ENCODE measurements at regions not wholly inside any gene's neighbourhood (a gene's known extent, or its start where the extent isn't known, plus 50 kb on each side); places are given as distances from the start of the nearest gene placed in this dataset.

DNA sequence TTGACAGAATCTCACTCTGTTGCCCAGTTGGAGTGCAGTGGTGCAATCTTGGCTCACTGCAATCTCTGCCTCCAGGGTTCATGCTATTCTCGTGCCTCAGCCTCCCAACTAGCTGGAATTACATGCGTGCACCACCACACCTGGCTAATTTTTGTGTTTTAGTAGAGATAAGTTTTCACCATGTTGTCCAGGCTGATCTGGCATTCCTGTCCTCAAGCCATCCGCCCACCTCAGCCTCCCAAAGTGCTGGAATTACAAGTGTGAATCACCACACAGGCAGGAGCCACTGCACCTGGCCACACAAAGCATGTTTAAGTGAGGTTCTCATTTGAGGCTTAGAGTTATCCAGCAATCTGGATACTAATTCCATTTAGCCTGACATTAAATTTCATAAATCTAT lies 180.9 kb upstream of the GRID2 start:
- DNase-seq: no peak

GRCh38 chr4:92128676-92129075 lies 175.1 kb upstream of the GRID2 start:
- no peak for DNase-seq

DNA sequence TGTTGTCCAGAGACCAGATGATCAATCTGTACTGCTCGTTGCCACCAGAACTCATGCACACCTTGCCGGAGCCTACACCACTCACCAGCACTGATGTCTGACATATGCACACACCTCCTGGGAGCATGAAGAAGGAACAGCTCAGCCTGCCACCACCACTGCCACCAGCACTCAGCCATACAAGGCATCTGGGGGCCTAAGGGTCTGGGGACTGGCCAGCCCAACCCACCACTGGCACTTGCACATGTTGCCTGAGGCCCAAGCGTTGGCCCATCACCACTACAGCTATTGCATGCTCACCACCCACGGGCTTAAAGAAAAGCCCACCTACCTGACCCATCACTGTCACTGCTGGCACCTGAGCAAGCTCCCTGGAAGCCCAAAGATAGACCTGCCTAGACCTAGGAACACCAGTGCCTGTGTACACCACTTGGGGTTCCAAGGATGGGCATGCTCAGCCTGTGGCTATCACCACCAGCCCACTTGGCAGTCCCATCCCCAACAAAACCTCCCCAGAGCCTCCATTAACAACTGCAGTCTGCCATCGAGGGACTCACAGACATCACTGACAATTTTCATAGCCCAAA lies 174.3 kb upstream of the GRID2 start:
- no peak for DNase-seq

DNA sequence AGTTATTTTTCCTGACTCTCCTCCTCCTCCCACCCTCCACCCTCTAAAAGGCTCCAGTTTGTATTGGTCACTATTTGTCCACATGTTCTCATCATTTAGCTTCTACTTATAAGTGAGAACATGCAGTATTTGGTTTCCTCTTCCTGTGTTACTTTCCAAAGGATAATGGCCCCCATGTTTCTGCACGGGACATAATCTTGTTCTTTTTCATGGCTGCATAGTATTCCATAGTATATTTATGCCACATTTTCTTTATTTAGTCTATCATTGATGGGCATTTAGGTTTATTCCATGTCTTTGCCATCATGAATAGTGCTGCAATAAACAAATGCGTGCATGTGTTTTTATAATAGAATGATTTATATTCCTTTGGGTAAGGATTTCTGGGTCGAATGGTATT lies 167.3 kb upstream of the GRID2 start:
- DNase-seq: no peak

DNA sequence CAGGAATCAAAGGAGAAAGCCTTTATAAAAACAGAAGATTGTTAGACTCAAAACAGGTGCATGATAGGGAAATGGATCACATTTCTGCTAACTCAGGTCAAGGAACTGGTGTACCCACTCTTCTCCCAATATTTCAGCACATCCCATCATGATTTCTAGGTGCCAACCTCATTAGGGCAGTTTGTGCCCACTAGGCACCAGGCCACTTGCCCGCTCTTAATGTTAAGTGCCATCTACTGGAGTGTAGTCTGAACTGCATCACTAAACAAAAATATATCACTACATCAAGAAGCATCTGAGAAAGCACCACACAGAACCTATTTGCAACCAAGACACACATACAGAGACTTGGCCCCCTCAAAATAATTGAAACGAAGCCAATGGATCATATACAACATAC lies 140.4 kb upstream of the GRID2 start:
- DNase-seq: peak; percentile 1

GRCh38 chr4:92170340-92170739 lies 133.4 kb upstream of the GRID2 start:
- DNase-seq: no peak

DNA sequence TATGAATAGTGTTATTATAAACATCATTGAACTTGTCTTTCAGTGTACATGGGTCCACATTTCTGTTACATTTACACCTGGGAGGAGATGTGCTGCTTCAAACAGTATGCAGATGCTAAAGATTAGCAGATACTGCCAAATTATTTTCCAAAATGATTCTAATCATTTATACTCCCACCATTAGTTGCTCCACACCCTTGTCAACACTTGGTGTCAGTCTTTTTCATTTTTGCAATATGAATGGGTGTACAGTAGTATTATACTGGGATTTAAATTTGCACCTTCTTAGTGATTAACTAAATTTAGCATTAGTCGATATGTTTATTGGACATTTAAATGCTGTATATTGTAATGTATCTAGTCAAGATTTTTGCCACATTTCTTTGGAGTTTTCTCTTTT lies 131.6 kb upstream of the GRID2 start:
- no peak for DNase-seq

DNA sequence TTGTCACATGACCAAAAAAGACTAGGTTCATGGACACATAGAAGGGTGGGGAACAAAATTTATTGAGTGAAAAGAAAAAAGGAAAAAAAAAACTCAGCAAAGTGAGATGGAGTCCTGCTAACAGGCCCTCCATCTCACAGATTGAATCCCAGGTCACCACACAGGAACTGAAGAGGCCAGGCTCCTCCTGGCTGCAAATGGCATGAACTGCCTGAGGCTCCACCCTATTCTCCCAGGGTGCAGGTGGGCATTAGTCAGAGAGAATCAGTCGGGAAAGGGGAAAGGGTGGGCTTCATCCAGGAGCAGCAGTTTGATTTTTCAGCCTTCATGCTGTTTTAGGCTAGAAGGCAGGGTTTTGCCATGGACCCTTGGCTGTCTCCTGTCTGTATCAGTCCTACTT lies 128.5 kb upstream of the GRID2 start:
- DNase-seq: no peak

DNA sequence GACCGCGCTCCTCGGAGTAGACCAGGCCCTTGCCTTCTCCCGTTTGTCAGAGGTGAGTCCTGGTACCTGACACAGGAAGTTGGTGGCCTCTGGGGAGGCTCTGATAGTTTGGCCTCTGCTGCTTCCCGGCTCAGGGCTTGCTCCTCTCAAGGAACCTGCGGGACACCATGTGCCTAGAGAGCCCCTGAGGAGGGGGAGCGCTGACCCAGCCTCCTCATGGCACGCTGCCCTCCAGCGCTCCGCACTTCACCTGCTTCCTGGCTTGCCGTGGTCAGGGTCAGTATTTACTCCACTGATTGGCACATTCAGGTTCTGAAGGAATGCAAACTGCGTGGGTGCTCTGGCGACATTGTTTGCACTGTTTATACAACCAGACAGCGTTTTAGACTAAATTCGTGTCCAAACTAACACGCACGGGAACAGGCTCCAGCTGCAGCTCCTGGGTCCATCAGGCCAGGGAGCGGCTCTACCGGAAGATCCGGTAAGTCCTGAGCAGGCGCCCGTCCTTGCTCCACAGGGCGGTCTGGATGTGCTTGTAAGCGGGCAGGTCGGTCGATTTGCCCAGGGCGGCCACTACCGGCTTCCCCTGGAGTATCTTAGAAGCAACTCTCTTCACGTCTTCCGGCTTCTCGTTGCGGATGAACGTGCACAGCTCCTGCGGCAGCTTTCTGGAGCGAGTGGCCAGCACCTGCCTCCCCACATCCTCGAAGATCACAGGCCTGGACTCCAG lies 121.6 kb upstream of the GRID2 start:
- DNase-seq: no peak

DNA sequence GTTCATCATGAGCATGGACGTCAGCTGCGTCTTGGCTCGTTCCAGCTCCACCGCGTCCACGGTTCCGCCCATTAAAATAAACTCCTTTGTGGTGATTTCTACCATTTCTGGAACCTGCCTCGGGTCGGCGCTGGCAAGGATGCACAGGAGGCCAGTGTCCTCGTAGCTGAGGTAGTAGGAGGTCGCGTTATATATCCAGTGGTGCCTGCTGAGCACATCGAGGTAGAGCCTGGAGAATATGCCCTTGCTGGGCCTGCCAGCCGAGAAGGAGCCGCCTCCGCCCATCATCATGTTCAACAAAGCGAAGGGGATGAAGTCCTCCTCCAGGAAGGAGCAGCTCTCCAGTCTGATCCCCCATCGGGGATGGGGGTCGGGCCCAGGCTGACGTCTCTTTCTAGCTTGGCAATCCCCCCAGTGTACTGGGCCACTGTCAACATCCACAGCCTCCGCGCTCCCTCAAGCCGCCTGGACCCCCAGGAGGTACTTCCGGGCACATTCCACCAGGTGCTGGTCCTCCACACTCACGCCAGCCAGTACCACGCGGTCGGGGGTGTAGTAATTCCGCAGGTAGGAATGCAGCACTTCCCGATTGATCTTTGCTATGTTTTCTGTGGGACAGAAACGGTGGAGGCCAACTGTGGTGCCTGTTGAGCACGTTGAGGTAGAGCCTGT lies 120.9 kb upstream of the GRID2 start:
- DNase-seq: no peak

DNA sequence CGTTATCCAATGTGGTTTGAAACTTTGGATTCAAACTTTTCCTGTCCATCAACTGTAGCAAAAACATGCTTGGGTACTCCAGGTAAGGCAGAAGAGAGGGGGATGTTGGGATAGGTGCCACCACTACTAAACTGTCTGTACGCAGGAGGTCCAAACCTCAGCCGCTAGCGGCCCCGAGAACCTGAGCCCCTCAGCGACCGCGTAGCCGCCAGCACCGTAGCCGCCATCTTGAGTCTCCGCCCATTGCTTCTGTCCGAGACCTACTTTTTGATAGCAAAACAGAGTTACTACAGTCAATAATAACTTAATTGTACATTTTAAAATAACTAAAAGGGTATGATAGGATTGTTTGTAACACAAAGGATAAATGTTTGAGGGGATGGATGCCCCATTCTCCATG lies 119.9 kb upstream of the GRID2 start:
- no peak for DNase-seq

DNA sequence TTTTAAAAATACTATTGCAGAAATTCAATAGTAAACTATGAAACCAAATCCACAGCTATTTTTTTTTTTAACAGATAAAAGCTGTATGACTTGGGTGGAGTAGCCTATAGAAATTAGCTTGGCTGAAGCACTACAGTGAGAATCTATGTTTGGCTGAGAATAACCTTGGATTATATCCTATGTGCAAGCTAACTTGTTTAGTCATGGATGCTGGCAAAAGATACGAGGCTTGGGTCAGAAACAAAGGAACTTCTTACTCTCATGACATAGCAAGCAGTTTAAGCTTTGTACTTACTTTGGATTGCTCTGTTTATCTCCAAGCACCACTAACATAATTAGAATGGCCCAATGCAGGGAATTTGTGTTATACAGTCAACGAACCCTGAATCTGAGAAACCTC lies 119.2 kb upstream of the GRID2 start:
- DNase-seq: no peak

DNA sequence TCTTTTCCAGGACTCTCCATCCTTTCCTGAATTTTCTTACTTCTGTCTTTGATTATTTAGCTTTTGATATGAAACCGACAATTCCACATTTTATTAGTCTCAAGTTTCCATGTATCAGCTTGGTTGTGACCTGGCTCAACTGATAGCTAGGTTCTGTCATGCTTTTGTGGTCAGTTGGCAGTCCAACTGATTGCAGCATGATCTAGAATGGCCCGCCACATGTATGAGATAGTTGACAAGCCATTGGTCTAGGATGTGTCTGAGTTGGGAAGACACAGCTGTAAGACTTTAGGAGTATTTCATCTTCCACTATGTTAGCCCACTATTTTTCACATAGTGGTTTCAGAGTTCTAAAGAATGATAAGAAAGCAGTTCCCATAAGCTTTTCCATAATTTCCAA lies 117.5 kb upstream of the GRID2 start:
- DNase-seq: no peak

DNA sequence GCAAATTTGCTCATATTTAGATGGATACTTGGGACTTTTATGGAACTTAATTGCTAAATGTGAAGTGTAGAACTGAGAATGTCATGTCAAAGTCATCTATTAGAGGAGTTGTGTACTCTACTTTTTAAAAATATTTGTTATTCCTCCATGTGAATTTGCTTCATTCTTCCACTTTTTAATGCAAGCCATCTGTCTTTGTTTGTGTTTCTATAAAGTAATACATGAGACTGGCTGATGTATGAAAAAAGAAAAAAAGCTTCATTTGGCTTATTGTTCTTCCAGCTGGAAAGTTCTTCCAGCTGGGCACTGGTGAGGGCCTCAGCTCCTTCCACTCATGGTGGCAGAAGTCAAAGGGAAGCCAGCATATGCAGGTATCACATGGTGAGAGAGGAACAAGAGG lies 114.6 kb upstream of the GRID2 start:
- DNase-seq: no peak

DNA sequence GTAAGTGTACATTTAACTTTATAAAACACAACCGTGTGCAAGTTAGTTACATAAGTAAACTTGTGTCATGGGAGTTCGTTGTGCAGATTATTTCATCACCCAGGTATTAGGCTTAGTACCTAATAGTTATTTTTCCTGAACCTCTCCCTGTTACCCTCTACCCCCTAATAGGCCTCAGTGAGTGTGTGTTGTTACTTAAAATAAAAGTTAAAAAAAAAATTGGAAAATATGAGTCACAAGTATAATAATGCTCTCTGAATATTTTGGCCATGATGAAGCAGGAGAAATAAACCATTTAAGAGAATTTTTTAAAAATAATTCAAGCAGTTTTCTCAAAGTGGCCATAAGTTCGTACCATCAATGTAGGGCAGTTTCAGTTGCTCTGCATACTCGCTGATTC lies 105.1 kb upstream of the GRID2 start:
- DNase-seq: no peak

- DNase-seq: no peak
These were observed 104.6 kb upstream of the GRID2 start for GRCh38 chr4:92199135-92199534.

GRCh38 chr4:92210906-92211305 lies 92.9 kb upstream of the GRID2 start:
- DNase-seq: no peak

- DNase-seq: no peak
These were observed 88.3 kb upstream of the GRID2 start for GRCh38 chr4:92215476-92215875.

GRCh38 chr4:92231511-92231910 lies 72.3 kb upstream of the GRID2 start:
- no peak for DNase-seq

DNA sequence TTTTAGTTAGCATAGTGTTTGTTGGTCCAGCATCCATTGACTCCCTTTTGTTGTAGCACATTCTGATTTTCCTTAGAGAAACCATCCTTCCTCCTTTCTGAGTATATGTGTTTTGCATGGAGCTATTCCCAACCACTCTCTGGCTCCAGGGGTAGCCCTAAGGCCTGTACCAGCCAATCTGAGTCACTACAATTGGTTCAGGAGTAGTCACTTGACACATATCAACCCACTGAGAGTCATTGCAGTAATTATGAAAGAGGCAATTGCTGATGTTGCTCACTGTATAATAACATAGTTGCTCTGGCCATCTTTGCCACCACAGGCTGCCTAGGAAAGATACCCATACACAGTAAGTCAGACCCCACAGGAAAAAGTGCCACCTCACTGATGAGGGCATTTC lies 71.2 kb upstream of the GRID2 start:
- no peak for DNase-seq

DNA sequence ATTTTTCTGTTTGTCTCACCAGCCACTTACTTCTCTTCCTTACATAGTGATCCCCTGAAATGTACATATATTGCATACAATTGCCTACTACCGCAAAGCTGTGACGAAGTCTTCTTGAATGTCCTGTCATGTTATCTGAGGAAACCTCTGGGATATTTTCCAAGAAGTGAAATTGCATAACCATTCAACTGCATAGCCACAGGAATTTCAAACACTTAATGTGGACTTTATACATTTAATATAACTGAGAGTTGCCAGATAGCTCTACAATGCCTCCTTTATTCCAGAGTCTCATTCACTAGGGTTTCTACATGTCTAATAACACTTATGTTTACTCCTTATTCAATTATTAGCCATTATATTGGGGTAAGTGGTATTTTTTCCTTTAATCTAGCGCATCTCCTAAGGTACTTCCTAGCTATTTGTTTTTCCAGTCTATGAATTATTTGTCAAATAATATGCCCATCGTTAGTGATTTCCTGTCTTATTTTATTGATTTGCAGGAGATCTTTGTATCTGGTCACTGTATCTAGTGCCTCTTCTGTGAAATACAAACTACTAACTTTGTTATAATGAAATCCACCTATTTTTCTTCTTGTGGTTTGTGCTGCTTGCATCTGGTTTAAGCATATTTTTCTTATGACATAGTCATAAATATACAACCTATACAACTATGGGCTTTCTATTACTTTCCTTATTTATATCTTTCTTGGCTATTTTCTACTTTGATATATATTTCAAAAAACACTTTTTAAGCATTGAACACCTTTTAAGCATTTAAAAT lies 69.2 kb upstream of the GRID2 start:
- DNase-seq: no peak

DNA sequence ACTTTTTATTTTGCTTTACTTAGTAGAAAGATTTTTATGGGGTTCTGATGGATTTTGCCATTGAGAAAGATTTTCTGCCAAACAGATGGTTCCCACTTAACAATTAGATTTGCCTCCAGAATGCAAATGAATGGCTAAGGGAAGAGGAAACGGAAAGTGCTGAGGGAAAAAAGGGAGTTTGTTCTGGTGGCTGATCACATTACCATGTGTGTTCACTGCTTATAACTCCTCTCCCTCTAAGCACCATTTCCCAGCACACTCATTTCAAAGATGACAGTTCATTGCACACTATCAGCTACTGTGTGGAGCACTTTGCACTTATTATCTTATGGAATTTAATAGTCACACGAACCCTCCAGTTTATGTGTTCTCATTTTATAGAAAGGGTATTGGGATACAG lies 68.0 kb upstream of the GRID2 start:
- no peak for DNase-seq

DNA sequence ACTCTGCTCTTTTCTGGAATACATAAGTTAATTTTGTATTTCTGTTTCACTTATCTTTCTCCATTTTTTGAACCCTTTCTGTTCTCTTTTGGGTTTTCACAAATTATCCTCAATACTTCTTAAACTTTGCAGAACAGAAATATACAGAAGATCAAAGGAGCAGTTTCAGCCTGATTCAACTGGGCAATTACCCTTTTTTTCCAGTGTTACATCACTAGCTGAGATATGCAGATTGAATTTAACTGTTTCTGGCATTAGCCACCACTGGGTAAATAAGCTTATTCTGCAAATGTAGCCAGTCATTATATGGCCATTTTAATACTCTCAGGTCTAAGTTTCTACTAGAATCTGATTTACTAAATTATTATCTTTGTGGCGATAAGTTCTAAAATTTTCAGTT lies 66.9 kb upstream of the GRID2 start:
- no peak for DNase-seq

- no peak for DNase-seq
These were observed 66.2 kb upstream of the GRID2 start for GRCh38 chr4:92237559-92237958.
